Transverse colon (tissue), 4 donors: ENCODE measurements at regions not wholly inside any gene's neighbourhood (a gene's known extent, or its start where the extent isn't known, plus 50 kb on each side); places are given as distances from the start of the nearest gene placed in this dataset.
"Not testable (repeated sequence)": the region's sequence is repeated elsewhere in the genome, so short reads cannot be mapped to it uniquely, and the experiment has no call there.

Experiments
- DNase-seq: peaks from one replicate; pipeline ENCODE4 v3.0.0-alpha.2; 2019
- H3K27ac ChIP-seq, 4 donors: fragments of 200-600 bp; sonication (generic); 2 replicates each; pipeline ENCODE4 v1.5.1; 2016 to 2018; ENCODE audit warnings: inconsistent platforms in 4 of 4
- H3K27me3 ChIP-seq: fragments of 200-600 bp; sonication (generic); 2 replicates; pipeline ENCODE4 v1.5.1; 2017; ENCODE audit warnings: inconsistent platforms
- H3K36me3 ChIP-seq, 4 donors: fragments of 200-600 bp; sonication (generic); 2 replicates each; pipeline ENCODE4 v1.5.1; 2017 to 2019; ENCODE audit warnings: inconsistent platforms in 4 of 4
- H3K4me1 ChIP-seq, 4 donors: fragments of 200-600 bp; sonication (generic); 2 replicates each; pipeline ENCODE4 v1.5.1; 2017 to 2020; ENCODE audit warnings: inconsistent platforms in 4 of 4
- H3K4me3 ChIP-seq, 4 donors: fragments of 200-600 bp; sonication (generic); 1 replicate in 1 of 4; 2 replicates in 3 of 4; pipeline versions ENCODE4 v1.5.1 to v1.6.1; 2017 to 2019; ENCODE audit warnings: inconsistent platforms in 4 of 4
- H3K9me3 ChIP-seq, 2 donors: fragments of 200-600 bp; sonication (generic); 2 replicates each; pipeline ENCODE4 v1.5.1; 2017 to 2019; ENCODE audit warnings: inconsistent platforms in 2 of 2
- CTCF ChIP-seq, 5 experiments: fragments of 200-600 bp in 3 of 5; fragments of 450-650 bp in 2 of 5; sonication (generic) in 3 of 5; IDR thresholded peaks; 1 replicate in 2 of 5; 2 replicates in 3 of 5; pipeline ENCODE4 v1.5.1; 2016 to 2017; ENCODE audit warnings: antibody characterized with exemption in 5 of 5, inconsistent platforms in 3 of 5, mild to moderate bottlenecking in 2 of 5, moderate library complexity in 1 of 5
- EP300 ChIP-seq: sonication (generic); formaldehyde crosslinking; IDR thresholded peaks from one replicate; pipeline ENCODE4 v1.6.1; 2017; ENCODE audit warnings: antibody characterized with exemption, low read depth
- POLR2A ChIP-seq: fragments of 450-650 bp; IDR thresholded peaks from one replicate; pipeline ENCODE4 v1.6.1; 2016; ENCODE audit warnings: antibody characterized with exemption, mild to moderate bottlenecking, moderate library complexity
- POLR2AphosphoS5 ChIP-seq, 3 donors: sonication (generic); formaldehyde crosslinking; IDR thresholded peaks; one replicate each; pipeline ENCODE4 v1.6.1; 2016; ENCODE audit warnings: antibody characterized with exemption in 3 of 3
- WGBS, 2 donors: methylation state at CpG; one replicate each; pipeline ENCODE4 v1.1.5; 2018; ENCODE audit warnings: low coverage in 1 of 2; 5-methylcytosine and 5-hydroxymethylcytosine counted together
- in situ Hi-C, 4 donors: fragments of 200-750 bp; cut with MboI; loops; one replicate each; pipeline versions ENCODE4 v1.15.0 to v1.15.1; 2017; ENCODE audit warnings: low sequenced_read_pairs in 3 of 4, low pct_ligation_motif_present in 1 of 4, low pct_unique_long_range_greater_than_20kb in 1 of 4
- intact Hi-C: fragments of 100-400 bp; cut with DNase I; formaldehyde crosslinking; loops from one replicate; pipeline ENCODE4 v1.15.1; 2023; ENCODE audit warnings: low total_unique reads

GRCh38 chr1:47689894-47690293, 252.1 kb downstream of the FOXD2 start:
- H3K4me3 ChIP-seq, result no peak overlapping the region
- DNase-seq, result no peak
- intact Hi-C loops (no loop called here), in situ Hi-C loops (no loop called here)
- H3K27ac ChIP-seq, result no peak overlapping the region
- H3K4me1 ChIP-seq, result peaks cover 0 to 10% (median 8%) of the 10 kb centered on the region in 4 donors
- H3K9me3 ChIP-seq, result no peaks in the 10 kb centered on the region
- 86 to 89% methylated on average over 10 to 11 of the region's 11 CpGs for WGBS, 2 donors
- no peaks in the 10 kb centered on the region for H3K36me3 ChIP-seq
- TF ChIP-seq EP300 (no peak), CTCF (IDR thresholded peaks at IDR 0.05) (no peak), POLR2A (no peak), POLR2AphosphoS5 (IDR thresholded peaks at IDR 0.05) (no peak)
- H3K27me3 ChIP-seq, result no peaks in the 10 kb centered on the region

- WGBS, 2 donors, result 58 to 76% methylated on average over 7 to 15 of the region's 15 CpGs
- peaks cover 0 to 4% (median 3%) of the 10 kb centered on the region in 4 donors for H3K4me1 ChIP-seq
These were observed 252.8 kb downstream of the FOXD2 start for GRCh38 chr1:47690341-47691250.

DNA sequence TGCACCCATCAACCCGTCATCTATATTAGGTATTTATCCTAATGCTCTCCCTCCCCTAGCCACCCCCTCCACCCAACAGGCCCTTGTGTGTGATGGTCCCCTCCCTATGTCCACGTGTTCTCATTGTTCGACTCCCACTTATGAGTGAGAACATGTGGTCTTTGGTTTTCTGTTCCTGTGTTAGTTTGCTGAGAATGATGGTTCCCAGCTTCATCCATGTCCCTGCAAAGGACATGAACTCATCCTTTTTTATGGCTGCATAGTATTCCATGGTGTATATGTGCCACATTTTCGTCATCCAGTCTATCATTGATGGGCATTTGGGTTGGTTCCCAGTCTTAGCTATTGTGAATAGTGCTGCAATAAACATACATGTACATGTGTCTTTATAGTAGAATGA, 253.4 kb downstream of the FOXD2 start:
- H3K27me3 ChIP-seq, H3K27ac ChIP-seq, DNase-seq, H3K36me3 ChIP-seq, H3K4me1 ChIP-seq, intact Hi-C loops, in situ Hi-C loops, H3K9me3 ChIP-seq, H3K4me3 ChIP-seq: not testable (repeated sequence)
- WGBS, 2 donors, result 80 to 85% methylated on average over 1 to 4 of the region's 4 CpGs

More at GRCh38 chr1:47690341-47691250, 252.8 kb downstream of the FOXD2 start:
- in situ Hi-C loops, result no loop called here
- no peak for TF ChIP-seq POLR2A
- no peak for TF ChIP-seq POLR2AphosphoS5 (IDR thresholded peaks at IDR 0.05)
- TF ChIP-seq EP300, result no peak
- TF ChIP-seq CTCF (IDR thresholded peaks at IDR 0.05), result no peak
- H3K27me3 ChIP-seq, result no peaks in the 10 kb centered on the region
- no peak overlapping the region for H3K27ac ChIP-seq
- H3K36me3 ChIP-seq, result no peaks in the 10 kb centered on the region
- DNase-seq, result no peak
- no peak overlapping the region for H3K4me3 ChIP-seq
- intact Hi-C loops, result no loop called here
- no peaks in the 10 kb centered on the region for H3K9me3 ChIP-seq

DNA sequence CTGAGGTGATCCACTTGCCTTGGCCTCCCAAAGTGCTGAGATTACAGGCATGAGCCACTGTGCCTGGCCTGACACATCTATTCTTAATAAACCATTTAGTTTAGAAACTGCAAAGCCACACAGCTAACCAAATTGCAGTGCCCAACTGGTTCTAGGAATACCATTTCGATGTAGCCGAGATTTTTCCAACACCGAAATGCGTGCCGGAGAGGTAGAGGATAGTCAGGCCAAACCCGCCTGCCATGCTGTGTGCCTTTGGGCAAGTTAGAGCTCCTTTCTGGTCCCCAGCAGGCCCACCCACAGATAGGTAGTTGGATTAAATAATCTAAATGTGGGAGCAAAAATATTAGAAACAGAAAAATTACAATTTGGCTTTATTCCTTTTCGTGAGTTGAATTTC, 254.4 kb downstream of the FOXD2 start:
- Histone ChIP-seq H3K4me1 (peaks cover 0 to 17% (median 6%) of the 10 kb centered on the region in 4 donors), H3K9me3 (no peaks in the 10 kb centered on the region), H3K27me3 (no peaks in the 10 kb centered on the region), H3K27ac (no peak overlapping the region), H3K4me3 (no peak overlapping the region), H3K36me3 (no peaks in the 10 kb centered on the region)
- no peak for DNase-seq
- intact Hi-C loops (no loop called here), in situ Hi-C loops (no loop called here)
- WGBS, 2 donors, result 97% methylated on average over 7 of the region's 7 CpGs; no CpG with 5 or more reads in 1 of the 2 donors
- TF ChIP-seq CTCF (IDR thresholded peaks at IDR 0.05) (no peak), EP300 (no peak), POLR2A (no peak), POLR2AphosphoS5 (IDR thresholded peaks at IDR 0.05) (no peak)
